AG08395 (cell line): ENCODE measurements at regions not wholly inside any gene's neighbourhood (a gene's known extent, or its start where the extent isn't known, plus 50 kb on each side); places are given as distances from the start of the nearest gene placed in this dataset.

Source experiments
- DNase-seq: peaks from one replicate; pipeline ENCODE4 v3.0.0; 2012; ENCODE audit warnings: mixed read lengths, low spot score

DNA sequence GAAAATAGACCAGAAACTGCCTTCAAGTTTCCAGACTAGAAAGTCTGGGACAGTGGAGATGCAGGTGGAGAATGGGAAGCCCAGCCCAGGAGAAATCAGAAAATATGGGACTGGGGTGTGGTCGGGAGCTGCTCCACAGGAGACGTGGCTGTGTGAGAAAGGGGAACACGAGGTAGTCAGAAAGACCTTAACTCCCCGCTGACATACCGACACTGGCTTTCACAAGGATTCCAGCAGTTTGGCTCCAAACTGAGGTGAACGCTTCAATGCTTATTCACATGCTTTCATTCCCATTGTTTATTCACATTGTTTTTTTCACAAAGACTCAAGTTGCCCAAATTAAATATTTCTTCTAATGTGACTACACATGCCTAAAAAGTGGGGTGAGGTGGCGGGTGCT lies 111.5 kb upstream of the SLCO3A1 start:
- no peak for DNase-seq

DNA sequence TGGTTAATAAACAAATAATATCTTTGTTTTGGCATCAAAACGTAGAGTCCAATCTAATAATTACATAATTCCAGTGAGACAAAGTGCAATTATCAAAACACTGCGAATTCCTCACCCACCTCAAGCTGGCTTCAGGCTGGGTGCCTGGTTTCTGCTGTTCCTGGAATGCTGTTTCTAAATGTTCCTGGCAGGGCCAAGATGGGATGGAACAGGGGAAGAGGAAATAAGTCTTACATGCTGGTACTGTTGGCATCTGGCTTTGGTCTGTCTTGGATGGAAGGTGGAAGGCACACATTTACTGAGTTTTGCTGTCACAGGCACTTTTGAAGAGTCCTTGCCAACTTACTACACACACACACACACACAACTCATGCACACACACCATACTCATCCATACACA lies 101.9 kb upstream of the SLCO3A1 start:
- no peak for DNase-seq

GRCh38 chr15:91752081-91752785 lies 101.3 kb upstream of the SLCO3A1 start:
- no peak for DNase-seq

- DNase-seq: no peak
Measured at GRCh38 chr15:91759560-91759959, 93.9 kb upstream of the SLCO3A1 start.

- no peak for DNase-seq
Measured at GRCh38 chr15:91765660-91766059, 87.8 kb upstream of the SLCO3A1 start.

GRCh38 chr15:91769476-91769875 lies 84.0 kb upstream of the SLCO3A1 start:
- DNase-seq: no peak

GRCh38 chr15:91769894-91770293 lies 83.6 kb upstream of the SLCO3A1 start:
- DNase-seq: no peak

- no peak for DNase-seq
Measured at GRCh38 chr15:91776104-91776503, 77.4 kb upstream of the SLCO3A1 start.

DNA sequence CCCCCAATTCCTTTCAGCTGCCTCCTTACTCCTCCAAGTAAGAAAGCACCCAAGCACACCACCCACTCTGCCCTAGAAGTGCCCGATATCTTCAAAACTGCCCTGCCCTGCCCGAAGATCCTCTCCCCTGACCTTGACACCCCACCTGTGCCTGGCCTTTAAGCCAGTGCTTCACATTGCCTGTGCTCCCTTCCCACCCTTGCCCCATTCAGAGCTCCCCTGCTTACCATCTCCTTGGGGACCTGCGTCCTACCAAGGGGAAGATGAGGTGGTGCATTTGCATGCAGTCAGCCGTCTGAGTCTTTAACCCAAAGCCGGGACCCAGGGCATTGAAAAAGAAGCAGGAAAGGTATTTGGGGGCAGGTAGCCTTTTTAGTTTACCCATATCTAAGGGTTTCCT lies 73.5 kb upstream of the SLCO3A1 start:
- no peak for DNase-seq

DNA sequence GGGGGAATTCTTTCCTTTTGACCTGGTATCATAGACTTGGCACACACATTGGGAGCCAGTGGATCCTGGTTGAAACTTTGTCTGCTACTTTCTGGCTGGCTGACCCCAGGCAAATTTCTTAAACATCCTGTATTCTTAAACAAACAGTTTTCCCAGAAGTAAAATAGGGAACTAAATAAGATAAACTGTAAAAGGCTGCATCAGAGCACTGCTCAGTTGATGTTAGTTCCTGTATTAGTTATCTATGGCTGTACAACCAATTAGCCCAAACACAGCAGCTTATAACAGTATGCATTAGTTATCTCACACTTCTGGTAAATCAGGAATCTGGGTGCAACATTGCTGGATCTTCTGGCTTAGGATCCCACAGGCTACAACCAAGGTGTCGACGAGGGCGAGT lies 73.1 kb upstream of the SLCO3A1 start:
- DNase-seq: no peak

DNA sequence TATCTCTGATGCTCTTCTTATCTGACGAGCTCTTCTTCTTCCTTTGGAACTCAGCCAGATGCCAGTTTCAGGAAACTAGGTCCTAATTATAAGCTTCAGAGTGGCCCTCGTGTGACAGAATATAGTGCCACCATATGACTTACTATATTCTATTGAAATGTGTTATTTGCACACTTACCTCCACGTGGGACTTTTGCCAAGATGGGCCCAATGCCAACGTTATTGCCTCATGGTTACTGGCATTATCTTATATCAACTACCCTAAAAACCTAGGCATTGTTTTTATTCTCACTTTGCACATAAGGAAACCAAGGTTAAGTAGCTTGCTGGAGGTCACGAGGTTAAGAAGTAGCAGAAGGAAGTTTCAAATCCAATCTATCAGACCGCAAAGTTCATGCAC lies 71.3 kb upstream of the SLCO3A1 start:
- no peak for DNase-seq

DNA sequence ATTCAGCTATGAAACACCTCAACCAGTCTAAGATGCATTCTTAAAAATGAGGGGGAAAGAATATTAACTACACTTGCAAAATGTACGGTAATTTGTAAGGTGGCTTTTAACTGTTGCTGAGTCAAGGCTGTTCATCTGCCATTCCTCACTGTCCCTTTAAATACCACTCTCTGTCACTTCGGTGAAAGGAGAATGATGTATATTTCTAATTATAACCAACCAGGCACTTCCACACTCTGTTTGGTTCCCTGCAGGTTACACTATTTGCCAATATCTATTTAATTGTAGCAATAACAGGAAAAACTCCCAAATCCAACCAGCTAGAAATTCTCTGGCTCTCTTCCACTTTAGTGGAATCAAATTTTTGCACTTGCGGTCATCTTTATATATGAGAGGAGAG lies 70.5 kb upstream of the SLCO3A1 start:
- DNase-seq: no peak

DNA sequence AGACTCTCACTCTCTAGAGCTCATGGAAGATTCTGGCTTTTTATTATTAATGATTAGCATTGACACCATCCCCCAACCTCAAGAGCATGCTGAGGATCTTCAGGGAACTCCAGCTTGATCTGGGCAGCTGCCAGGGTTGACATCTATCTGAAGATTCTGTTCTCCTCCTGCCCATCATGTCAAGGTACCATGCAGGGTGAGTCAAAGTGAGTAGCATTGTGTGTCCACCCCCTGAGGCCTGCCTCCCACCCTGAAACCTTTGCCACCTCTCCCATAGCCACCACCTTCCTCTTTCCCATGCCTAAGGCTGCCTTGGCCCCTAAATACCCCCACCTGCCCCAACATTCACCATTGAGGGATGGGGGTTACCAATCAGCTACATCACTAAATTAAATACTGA lies 70.1 kb upstream of the SLCO3A1 start:
- no peak for DNase-seq

DNA sequence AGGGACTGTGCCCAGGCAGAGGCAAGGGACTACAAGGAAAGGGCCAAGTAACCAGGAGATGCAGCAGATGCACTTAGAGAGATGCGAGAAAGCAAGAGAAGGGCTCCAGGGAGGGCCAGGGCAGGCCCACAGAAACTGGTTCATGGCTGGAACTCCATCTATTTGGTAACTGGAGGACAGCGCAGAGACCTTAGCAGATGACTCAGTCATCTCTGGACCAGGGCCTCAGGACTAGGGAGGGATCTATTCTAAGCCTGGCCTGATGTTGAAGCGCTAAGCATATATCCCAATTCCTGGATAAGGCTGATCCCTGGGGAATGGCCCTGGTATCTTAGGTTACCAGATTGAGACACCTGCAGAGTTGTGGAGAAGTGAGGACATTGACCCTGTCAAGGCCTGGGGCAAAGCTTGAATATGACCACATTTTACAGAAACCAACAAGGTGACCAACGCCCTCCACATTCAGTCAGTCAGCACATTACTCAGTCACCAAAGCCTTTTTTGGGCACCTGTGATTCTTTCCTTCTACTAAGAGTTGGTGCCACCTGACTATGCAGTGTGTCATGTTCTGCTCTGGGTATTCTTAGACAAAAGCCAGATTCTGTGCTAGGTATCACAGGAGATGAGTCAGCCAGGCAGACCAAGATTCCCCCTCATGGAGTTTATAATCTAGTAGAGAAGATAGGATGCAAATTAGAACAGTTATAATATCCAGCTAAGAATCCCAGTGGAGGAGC lies 68.4 kb upstream of the SLCO3A1 start:
- no peak for DNase-seq

DNA sequence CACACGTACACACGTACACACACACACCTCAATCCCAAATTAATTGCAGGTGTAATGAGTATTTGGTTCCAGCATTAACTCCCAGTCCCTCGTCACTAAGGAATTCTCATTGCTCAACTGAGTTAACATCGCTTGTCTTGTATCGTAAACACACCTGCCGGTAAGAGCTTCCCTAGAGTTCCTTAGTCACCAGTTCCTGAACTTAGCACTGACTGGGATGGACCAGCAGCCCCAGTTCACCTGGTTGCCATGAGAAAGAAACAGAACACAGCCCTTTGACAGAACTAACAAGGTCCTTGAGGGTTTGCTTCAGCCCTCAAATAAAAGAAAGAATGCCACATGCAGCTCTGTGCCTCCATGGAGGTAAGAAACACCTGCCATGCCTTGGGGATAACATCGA lies 66.3 kb upstream of the SLCO3A1 start:
- no peak for DNase-seq

DNA sequence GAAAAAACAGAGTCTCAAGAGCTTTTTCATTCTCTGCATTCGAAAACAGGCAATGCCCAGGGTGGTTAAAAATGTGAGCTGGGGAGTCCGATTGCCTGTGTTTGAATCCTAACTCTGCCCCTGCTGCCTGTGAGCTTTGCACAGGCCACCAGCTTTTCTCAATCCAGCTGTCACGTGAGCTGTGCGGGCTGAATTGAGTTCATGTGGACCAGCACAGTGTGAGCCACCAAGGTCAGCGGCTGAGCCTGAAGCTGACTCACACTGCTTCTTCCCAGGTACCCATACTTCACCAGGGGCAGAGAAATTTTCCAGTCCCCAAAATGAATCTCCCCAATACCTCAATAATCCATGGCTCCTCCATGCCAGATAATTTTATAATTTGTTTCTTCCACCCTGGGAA lies 64.4 kb upstream of the SLCO3A1 start:
- no peak for DNase-seq

GRCh38 chr15:91790836-91791235 lies 62.7 kb upstream of the SLCO3A1 start:
- DNase-seq: peak; percentile 17

DNA sequence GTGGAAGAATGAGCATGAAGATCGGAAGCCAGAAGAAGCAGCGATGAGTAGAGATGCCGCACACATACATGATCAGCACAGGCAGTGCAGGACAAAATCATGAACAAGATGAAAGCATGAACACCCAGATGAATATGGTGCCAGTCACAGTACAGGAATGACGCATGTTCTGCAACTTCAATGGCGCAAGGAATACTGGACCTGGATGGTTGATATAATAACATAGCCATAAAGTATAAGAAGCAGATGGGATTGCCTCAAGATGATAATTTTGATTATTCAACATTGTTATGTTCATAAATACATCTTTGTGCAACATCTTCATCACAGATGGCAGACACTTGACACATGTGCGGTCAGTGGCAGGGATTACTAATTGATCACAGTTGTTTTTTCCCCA lies 59.7 kb upstream of the SLCO3A1 start:
- peak; percentile 10 for DNase-seq

DNA sequence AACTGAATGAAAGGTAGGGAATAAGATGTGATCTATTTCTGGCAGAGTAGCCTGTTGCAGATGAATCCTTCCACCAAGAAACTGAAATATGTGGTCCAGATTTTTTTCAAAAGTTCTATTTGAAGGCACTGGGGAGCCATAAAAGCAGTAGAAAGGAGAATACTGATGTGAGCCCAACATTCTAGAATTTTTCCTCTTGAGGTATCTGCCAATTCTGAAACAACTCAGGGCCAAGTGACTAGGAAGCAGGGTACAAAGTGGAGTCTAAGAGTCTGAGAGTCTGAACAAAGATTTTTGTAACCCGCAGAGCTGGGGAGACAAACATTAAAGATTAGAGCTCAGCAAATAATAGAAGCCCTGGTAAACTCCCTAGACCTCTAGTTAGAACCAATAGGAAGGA lies 58.3 kb upstream of the SLCO3A1 start:
- no peak for DNase-seq

DNA sequence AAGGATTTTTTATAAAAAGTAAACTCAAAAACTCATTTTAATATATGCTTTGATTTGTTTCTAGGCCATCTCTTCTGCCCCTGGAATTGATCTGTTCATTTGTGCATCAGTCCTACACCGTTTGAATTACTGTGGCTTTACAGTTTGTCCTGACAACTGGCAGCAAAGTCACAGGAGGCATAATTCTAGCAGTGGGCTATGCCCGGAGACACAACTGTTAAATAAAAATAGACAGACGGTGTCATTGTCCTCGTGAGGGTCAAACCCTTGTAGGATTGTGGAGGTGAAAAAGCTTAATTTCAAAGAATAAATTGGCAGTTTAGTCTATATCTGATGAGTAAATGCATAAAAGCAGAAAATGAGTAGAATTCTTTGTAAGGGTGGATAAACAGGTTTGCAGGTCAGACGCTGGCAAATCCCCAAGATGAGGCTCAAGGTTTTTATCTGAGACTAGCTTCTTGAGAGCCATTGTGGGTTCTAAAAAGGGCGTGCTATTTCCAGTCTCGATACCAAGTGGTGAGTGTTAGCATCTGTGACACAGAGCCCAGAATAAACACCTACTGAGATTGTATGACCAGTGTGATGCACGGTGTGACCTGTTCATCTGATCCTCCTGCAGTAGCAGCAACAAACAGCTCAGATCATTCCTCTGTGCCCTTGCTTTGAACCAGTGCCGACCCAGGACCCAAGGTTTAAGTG lies 51.5 kb upstream of the SLCO3A1 start:
- DNase-seq: no peak

DNA sequence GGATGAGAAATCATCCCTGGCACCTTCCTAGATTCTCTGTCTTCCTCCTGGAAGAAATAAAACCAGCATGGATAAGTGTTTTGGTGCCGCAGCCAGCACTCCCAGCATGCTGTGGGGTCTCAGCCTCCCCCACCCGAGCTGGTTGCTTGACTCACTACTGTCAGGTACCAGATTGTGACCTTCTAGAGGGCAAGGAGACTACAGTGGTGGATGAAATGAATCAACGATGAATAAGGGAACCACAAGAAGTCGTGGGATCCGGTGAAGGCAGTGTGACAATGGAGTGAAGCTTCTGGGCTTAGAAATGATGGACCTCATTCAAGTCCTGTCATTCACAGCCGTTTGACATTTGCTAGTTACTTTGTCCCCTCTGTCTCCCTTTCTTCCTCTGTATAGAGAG lies 50.2 kb upstream of the SLCO3A1 start:
- DNase-seq: no peak
